ENCODE measurements at regions not wholly inside any gene's neighbourhood (a gene's known extent, or its start where the extent isn't known, plus 50 kb on each side); places are given as distances from the start of the nearest gene placed in this dataset.

- DNase-seq (ENCODE audit: low read depth, low spot score), result no peak
These were observed 186.0 kb downstream of the KIF20B start for GRCh38 chr10:89887406-89887805.

GRCh38 chr10:89887830-89888229 is 186.4 kb downstream of the KIF20B start:
- no peak for DNase-seq (ENCODE audit: low read depth, low spot score)

GRCh38 chr10:89888321-89889070 is 187.1 kb downstream of the KIF20B start:
- DNase-seq (ENCODE audit: low read depth, low spot score), result no peak

GRCh38 chr10:89889606-89890005 is 188.2 kb downstream of the KIF20B start:
- no peak for DNase-seq (ENCODE audit: low read depth, low spot score)

- no peak for DNase-seq (ENCODE audit: low read depth, low spot score)
These were observed 189.7 kb downstream of the KIF20B start for GRCh38 chr10:89891006-89891535.

- DNase-seq (ENCODE audit: low read depth, low spot score), result no peak
These were observed 192.7 kb downstream of the KIF20B start for GRCh38 chr10:89894051-89894450.

- DNase-seq (ENCODE audit: low read depth, low spot score), result no peak
These were observed 199.2 kb downstream of the KIF20B start for GRCh38 chr10:89900554-89900953.

GRCh38 chr10:89901895-89902294 is 200.5 kb downstream of the KIF20B start:
- no peak for DNase-seq (ENCODE audit: low read depth, low spot score)

GRCh38 chr10:89904755-89905154 is 203.4 kb downstream of the KIF20B start:
- DNase-seq (ENCODE audit: low read depth, low spot score), result no peak

GRCh38 chr10:89909752-89910151 is 208.4 kb downstream of the KIF20B start:
- no peak for DNase-seq (ENCODE audit: low read depth, low spot score)

- no peak for DNase-seq (ENCODE audit: low read depth, low spot score)
These were observed 213.6 kb downstream of the KIF20B start for GRCh38 chr10:89915021-89915420.

GRCh38 chr10:89915968-89916367 is 214.6 kb downstream of the KIF20B start:
- no peak for DNase-seq (ENCODE audit: low read depth, low spot score)

GRCh38 chr10:89916468-89917215 is 215.3 kb downstream of the KIF20B start:
- no peak for DNase-seq (ENCODE audit: low read depth, low spot score)

GRCh38 chr10:89921403-89921802 is 220.0 kb downstream of the KIF20B start:
- DNase-seq (ENCODE audit: low read depth, low spot score), result no peak

- DNase-seq (ENCODE audit: low read depth, low spot score), result no peak
These were observed 222.3 kb downstream of the KIF20B start for GRCh38 chr10:89923661-89924060.

GRCh38 chr10:89924261-89924660 is 222.9 kb downstream of the KIF20B start:
- no peak for DNase-seq (ENCODE audit: low read depth, low spot score)

GRCh38 chr10:89926736-89927135 is 225.3 kb downstream of the KIF20B start:
- DNase-seq (ENCODE audit: low read depth, low spot score), result no peak

GRCh38 chr10:89929282-89930026 is 228.1 kb downstream of the KIF20B start:
- no peak for DNase-seq (ENCODE audit: low read depth, low spot score)

- DNase-seq (ENCODE audit: low read depth, low spot score), result no peak
These were observed 236.1 kb downstream of the KIF20B start for GRCh38 chr10:89937494-89937893.

- no peak for DNase-seq (ENCODE audit: low read depth, low spot score)
These were observed 238.7 kb downstream of the KIF20B start for GRCh38 chr10:89940076-89940475.

- DNase-seq (ENCODE audit: low read depth, low spot score), result no peak
These were observed 240.8 kb downstream of the KIF20B start for GRCh38 chr10:89942217-89942616.

- no peak for DNase-seq (ENCODE audit: low read depth, low spot score)
These were observed 242.7 kb downstream of the KIF20B start for GRCh38 chr10:89944138-89944537.

Data from pulmonary artery endothelial cell (primary cell).